Retinal pigment epithelial cell (primary cell): ENCODE measurements at regions not wholly inside any gene's neighbourhood (a gene's known extent, or its start where the extent isn't known, plus 50 kb on each side); places are given as distances from the start of the nearest gene placed in this dataset.

Source experiments
- DNase-seq: peaks from one replicate; pipeline ENCODE4 v3.0.0-alpha.2; 2010; ENCODE audit warnings: low read depth
- H3K4me3 ChIP-seq: 2 replicates; pipeline ENCODE4 v1.5.1; 2011; ENCODE audit warnings: mild to moderate bottlenecking, low read length, control low read depth, moderate library complexity
- CTCF ChIP-seq: conservative IDR thresholded peaks from 2 replicates; pipeline ENCODE4 v1.5.1; 2011; ENCODE audit warnings: low read depth, low read length, control low read depth, inconsistent platforms

DNA sequence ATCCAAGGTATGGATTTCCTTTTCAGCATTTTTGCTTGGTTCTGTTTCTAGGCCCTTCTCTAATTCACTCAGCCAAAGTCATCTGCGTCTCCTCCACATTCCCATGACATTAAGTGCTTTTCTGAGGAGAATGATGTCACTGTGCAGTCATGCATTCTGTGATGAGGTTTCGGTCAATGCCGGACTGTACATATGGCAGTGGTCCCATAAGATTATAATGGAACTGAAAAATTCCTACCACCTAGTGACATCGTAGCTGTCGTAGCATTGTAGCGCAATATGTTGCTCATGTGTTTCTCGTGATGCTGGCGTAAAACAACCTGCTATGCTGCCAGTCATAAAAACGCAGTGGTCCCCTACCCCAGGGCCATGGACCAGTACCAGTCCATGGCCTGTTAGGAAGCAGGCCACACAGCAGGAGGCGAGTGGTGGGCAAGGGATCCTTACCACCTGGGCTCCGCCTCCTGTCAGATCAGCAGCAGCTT is 63.4 kb upstream of the TNFRSF19 start:
- no peak for TF ChIP-seq CTCF
- DNase-seq: peak; percentile 98
- no peak overlapping the region for H3K4me3 ChIP-seq

DNA sequence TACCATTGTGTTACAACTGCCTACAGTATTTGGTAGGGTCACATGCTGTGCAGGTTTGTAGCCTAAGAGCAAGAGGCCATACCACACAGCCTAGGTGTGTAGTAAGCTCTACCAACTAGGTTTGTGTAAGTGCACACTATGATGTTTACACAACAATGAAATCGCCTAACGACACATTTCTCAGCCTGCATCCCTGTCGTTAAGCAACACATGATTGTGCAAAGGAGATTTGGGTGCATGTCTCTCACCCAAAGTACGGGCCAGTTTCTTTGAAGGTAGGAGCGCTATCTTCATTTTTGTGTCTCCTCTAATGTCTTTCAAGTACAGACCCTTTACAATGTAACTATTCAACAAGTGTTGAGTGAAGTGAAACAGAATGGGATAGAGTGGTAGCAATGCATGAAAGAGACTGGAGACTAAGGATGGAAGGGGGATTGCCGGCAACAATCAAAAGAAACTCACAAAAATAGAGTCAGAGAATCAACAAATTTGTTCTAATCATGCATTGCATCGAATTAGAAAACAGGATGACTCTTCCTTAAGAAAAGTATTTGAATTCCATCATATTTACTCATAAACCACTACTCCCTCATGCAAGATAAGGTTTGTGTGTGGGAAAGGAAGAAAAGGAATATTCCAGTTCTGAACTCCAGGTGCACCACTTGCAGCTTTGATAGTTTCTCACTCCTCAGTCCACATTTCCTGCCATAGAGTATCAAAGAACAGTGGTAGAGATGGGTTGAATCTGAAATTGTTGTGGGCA is 60.2 kb upstream of the TNFRSF19 start:
- no peak overlapping the region for H3K4me3 ChIP-seq
- TF ChIP-seq CTCF: no peak
- DNase-seq: peak; percentile 58

DNA sequence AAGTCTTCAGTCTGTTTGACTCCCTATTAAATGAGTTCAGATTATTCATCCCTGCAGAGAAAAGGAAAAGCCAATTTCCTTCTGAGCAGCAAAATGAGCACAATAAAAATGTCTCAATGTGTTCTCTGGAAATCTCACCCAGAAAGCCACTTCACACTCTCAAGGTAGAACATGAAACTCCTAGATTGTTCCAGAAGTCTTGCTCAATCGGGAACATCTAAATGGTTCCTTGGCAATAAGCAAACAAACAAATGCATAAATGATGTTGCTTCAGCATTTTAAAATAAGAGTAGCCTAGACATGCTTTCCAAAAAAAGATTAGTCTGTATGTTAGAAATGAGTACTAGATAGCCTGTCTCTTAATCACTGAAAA is 59.7 kb upstream of the TNFRSF19 start:
- no peak for DNase-seq
- no peak overlapping the region for H3K4me3 ChIP-seq
- TF ChIP-seq CTCF: no peak

GRCh38 chr13:23510979-23511735 is 59.1 kb upstream of the TNFRSF19 start:
- no peak overlapping the region for H3K4me3 ChIP-seq
- DNase-seq: no peak
- TF ChIP-seq CTCF: peak; percentile 48

- H3K4me3 ChIP-seq: no peak overlapping the region
- no peak for DNase-seq
- TF ChIP-seq CTCF: peak; percentile 6
These were observed 57.3 kb upstream of the TNFRSF19 start for GRCh38 chr13:23512762-23513395.

DNA sequence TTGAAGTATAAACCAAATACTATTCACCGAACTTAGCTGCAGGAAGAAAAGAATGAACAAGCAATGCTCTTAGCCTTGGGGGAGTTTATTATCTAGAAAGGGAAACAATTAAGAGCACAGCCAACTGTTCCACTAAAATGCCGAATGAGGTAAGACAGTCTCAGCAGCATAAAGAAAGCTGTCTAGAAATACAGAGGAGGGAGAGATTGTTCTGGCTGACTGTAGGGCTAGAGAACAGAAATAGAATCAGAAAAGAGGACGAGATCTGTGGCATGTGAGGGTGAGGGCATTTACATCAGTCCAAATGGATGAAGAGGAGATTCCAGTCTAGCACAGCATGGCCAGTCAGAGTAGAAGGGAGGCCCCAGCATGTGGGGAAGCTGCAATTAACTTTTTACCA is 56.8 kb upstream of the TNFRSF19 start:
- TF ChIP-seq CTCF: no peak
- H3K4me3 ChIP-seq: no peak overlapping the region
- DNase-seq: no peak
